GM23338 (cell line): ENCODE measurements at regions not wholly inside any gene's neighbourhood (a gene's known extent, or its start where the extent isn't known, plus 50 kb on each side); places are given as distances from the start of the nearest gene placed in this dataset.

ENCODE experiments used
- ATAC-seq: fragments of 200-7000 bp; cut with Tn5 transposase; 3 replicates; pipeline ENCODE4 v1.9.1; 2020
- DNase-seq: peaks from one replicate; pipeline ENCODE4 v3.0.0-alpha.2; 2015; ENCODE audit warnings: low spot score
- H2AFZ ChIP-seq: fragments of 200-600 bp; sonication (generic); 2 replicates; pipeline ENCODE4 v1.8.0; 2016; ENCODE audit warnings: antibody characterized with exemption, mild to moderate bottlenecking, moderate library complexity
- H3F3A ChIP-seq: fragments of 200-600 bp; sonication (generic); replicated peaks from 2 replicates; pipeline ENCODE4 v1.8.0; 2017; ENCODE audit warnings: antibody characterized with exemption, mixed run types, low read depth
- H3K27ac ChIP-seq: fragments of 200-600 bp; sonication (generic); 2 replicates; pipeline ENCODE4 v1.6.1; 2016; ENCODE audit warnings: low read depth
- H3K27me3 ChIP-seq: fragments of 200-600 bp; sonication (generic); 2 replicates; pipeline ENCODE4 v1.8.0; 2016; ENCODE audit warnings: mild to moderate bottlenecking, mixed run types, moderate library complexity; ENCODE audit not compliant: insufficient read depth
- H3K36me3 ChIP-seq: fragments of 200-600 bp; sonication (generic); 2 replicates; pipeline ENCODE4 v1.8.0; 2016; ENCODE audit warnings: mild to moderate bottlenecking; ENCODE audit not compliant: insufficient read depth
- H3K4me1 ChIP-seq: fragments of 200-600 bp; sonication (generic); 2 replicates; pipeline ENCODE4 v1.8.0; 2016; ENCODE audit warnings: mild to moderate bottlenecking, moderate library complexity; ENCODE audit not compliant: insufficient read depth
- H3K4me2 ChIP-seq: fragments of 200-600 bp; sonication (generic); 2 replicates; pipeline ENCODE4 v1.7.1; 2017; ENCODE audit warnings: mixed run types
- H3K4me3 ChIP-seq: fragments of 200-600 bp; sonication (generic); 2 replicates; pipeline ENCODE4 v1.6.1; 2016; ENCODE audit warnings: mixed run types
- H3K79me2 ChIP-seq: fragments of 200-600 bp; sonication (generic); replicated peaks from 2 replicates; pipeline ENCODE4 v1.8.0; 2017; ENCODE audit warnings: mild to moderate bottlenecking; ENCODE audit not compliant: insufficient read depth
- H3K9me2 ChIP-seq: fragments of 200-600 bp; sonication (generic); 2 replicates; pipeline ENCODE4 v1.8.0; 2017; ENCODE audit not compliant: insufficient read depth
- H4K20me1 ChIP-seq: fragments of 200-600 bp; sonication (generic); replicated peaks from 2 replicates; pipeline ENCODE4 v1.8.0; 2017; ENCODE audit warnings: mild to moderate bottlenecking; ENCODE audit not compliant: insufficient read depth
- H3K27ac Mint-ChIP-seq: 2 replicates; pipeline ENCODE4 v1.8.0; 2020; ENCODE audit warnings: inconsistent platforms, mild to moderate bottlenecking, moderate library complexity, mixed read lengths
- H3K27me3 Mint-ChIP-seq: 3 replicates; pipeline ENCODE4 v1.8.0; 2022; ENCODE audit warnings: low read depth, mild to moderate bottlenecking, moderate library complexity, mixed read lengths, inconsistent platforms; ENCODE audit not compliant: insufficient read depth, poor library complexity
- H3K36me3 Mint-ChIP-seq: 3 replicates; pipeline ENCODE4 v1.8.0; 2021; ENCODE audit warnings: low read depth, mild to moderate bottlenecking, inconsistent platforms, moderate library complexity, mixed read lengths
- H3K4me1 Mint-ChIP-seq: 3 replicates; pipeline ENCODE4 v1.8.0; 2020; ENCODE audit warnings: mild to moderate bottlenecking, inconsistent platforms, mixed read lengths
- H3K4me3 Mint-ChIP-seq: 3 replicates; pipeline ENCODE4 v1.8.0; 2021; ENCODE audit warnings: moderate library complexity, mild to moderate bottlenecking, inconsistent platforms, mixed read lengths
- H3K9me3 Mint-ChIP-seq: 3 replicates; pipeline ENCODE4 v1.8.0; 2020; ENCODE audit warnings: moderate library complexity, mild to moderate bottlenecking, inconsistent platforms, mixed read lengths
- CTCF ChIP-seq, 2 experiments: fragments of 200-600 bp in 1 of 2; sonication (generic) in 1 of 2; conservative IDR thresholded peaks; 2 replicates each; pipeline versions ENCODE4 v1.5.1 to v1.6.1; 2016 to 2017; ENCODE audit warnings: antibody characterized with exemption in 2 of 2, low read depth in 2 of 2, mild to moderate bottlenecking in 2 of 2, moderate library complexity in 1 of 2
- ETS1 ChIP-seq: IDR thresholded peaks from 2 replicates; pipeline ENCODE4 v1.6.1; 2016; ENCODE audit warnings: antibody characterized with exemption
- EZH2 ChIP-seq: fragments of 200-600 bp; sonication (generic); IDR thresholded peaks from one replicate; pipeline ENCODE4 v1.8.0; 2017; ENCODE audit warnings: antibody characterized with exemption, mild to moderate bottlenecking, low read depth; ENCODE audit not compliant: unreplicated experiment
- JUNB ChIP-seq: IDR thresholded peaks from one replicate; pipeline ENCODE4 v1.6.1; 2016; ENCODE audit warnings: antibody characterized with exemption; ENCODE audit not compliant: unreplicated experiment
- POLR2AphosphoS5 ChIP-seq: IDR thresholded peaks from 2 replicates; pipeline ENCODE4 v1.6.1; 2016; ENCODE audit warnings: antibody characterized with exemption, low read depth
- REST ChIP-seq: IDR thresholded peaks from one replicate; pipeline ENCODE4 v1.6.1; 2018; ENCODE audit warnings: antibody characterized with exemption; ENCODE audit not compliant: unreplicated experiment
- ZNF331 ChIP-seq: fragments of 250-450 bp; sonication (Bioruptor Pico); IDR thresholded peaks from 2 replicates; pipeline ENCODE4 v1.5.0; 2020; ENCODE audit warnings: low read depth, mild to moderate bottlenecking, moderate library complexity
- ZNF462 ChIP-seq: fragments of 250-450 bp; sonication (Bioruptor Pico); IDR thresholded peaks from 2 replicates; pipeline ENCODE4 v1.5.0; 2020; ENCODE audit warnings: mild to moderate bottlenecking, moderate library complexity

GRCh38 chr4:129371065-129371464 is 275.1 kb downstream of the C4orf33 start (continued):
- no peak for TF ChIP-seq ZNF462 (CRISPR knock-in tag)
- no peak for TF ChIP-seq JUNB
- TF ChIP-seq ZNF331 (CRISPR knock-in tag) = no peak
- TF ChIP-seq ETS1 = no peak

GRCh38 chr4:129371926-129372325 is 276.0 kb downstream of the C4orf33 start:
- Histone ChIP-seq H3K4me3 (no peak overlapping the region), H3K4me2 (no peak overlapping the region), H4K20me1 (no peaks in the 10 kb centered on the region), H3F3A (no peaks in the 10 kb centered on the region), H3K4me1 (no peaks in the 10 kb centered on the region), H2AFZ (no peak overlapping the region), H3K79me2 (no peaks in the 10 kb centered on the region), H3K27me3 (no peaks in the 10 kb centered on the region), H3K9me2 (no peaks in the 10 kb centered on the region), H3K27ac (no peak overlapping the region), H3K36me3 (no peaks in the 10 kb centered on the region)
- ATAC-seq (no peak), DNase-seq (no peak)
- peaks cover 1% of the 10 kb centered on the region for H3K27me3 Mint-ChIP-seq
- H3K9me3 Mint-ChIP-seq = no peaks in the 10 kb centered on the region; the same call in 2 of the 3 replicates
- no peaks in the 10 kb centered on the region for H3K4me1 Mint-ChIP-seq
- no peak for TF ChIP-seq EZH2
- no peak for TF ChIP-seq ZNF331 (CRISPR knock-in tag)
- no peak for TF ChIP-seq REST
- no peak for TF ChIP-seq CTCF (conservative IDR thresholded peaks at IDR 0.05; ENCODE audit: low read depth in 2 of 2)
- no peak for TF ChIP-seq POLR2AphosphoS5
- 0 out of 3 replicates have a peak, but pooled peaks cover 3% of the 10 kb centered on the region for H3K36me3 Mint-ChIP-seq
- H3K27ac Mint-ChIP-seq = no peak overlapping the region
- H3K4me3 Mint-ChIP-seq = no peak overlapping the region
